Superior temporal gyrus (tissue), 1 donor: ENCODE measurements at regions not wholly inside any gene's neighbourhood (a gene's known extent, or its start where the extent isn't known, plus 50 kb on each side); places are given as distances from the start of the nearest gene placed in this dataset.

Experiments
- DNase-seq: peaks from one replicate; pipeline ENCODE4 v3.0.0-alpha.2; 2016; ENCODE audit errors: extremely low spot score

DNA sequence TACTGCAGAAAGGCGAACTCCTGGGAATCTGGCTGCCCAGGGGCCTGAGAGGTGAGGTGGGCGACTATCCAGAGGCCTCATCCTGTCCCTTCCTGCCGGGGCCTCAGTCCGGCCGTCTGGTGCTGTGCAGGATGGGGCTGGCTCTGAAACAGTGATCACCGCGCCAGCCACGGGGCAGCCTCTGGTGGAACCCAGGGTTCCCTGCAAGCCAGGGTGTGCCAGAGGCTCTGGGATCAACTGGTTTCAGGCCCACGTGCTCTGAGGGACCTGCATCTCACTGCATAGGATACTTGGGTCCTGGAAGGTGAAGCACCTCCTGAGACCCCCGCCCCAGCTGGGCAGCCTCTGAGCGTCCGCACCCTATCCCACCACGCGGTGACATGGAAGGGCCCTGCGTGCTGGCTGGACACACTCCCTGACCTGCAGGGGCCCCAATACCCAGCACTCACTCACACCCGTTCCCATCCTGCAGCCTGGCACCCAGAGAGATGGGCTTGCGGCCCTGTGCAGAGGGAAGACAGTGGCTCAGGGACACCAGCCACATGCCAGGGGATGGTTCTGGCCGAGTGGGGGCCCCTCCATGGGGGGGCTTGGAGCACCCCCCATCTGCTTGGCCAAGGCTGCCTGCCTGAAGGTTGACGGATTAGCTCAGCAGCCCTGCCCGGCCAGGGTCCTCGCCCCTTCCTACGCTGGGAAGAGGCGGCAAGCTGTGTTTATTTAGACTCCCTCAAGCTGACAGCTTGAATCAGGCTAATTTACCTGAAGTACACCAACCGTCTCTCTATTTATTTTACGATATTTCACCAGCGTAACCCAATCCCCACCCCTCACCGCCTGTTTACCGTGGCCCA lies 64.3 kb upstream of the TTC34 start:
- DNase-seq = no peak

DNA sequence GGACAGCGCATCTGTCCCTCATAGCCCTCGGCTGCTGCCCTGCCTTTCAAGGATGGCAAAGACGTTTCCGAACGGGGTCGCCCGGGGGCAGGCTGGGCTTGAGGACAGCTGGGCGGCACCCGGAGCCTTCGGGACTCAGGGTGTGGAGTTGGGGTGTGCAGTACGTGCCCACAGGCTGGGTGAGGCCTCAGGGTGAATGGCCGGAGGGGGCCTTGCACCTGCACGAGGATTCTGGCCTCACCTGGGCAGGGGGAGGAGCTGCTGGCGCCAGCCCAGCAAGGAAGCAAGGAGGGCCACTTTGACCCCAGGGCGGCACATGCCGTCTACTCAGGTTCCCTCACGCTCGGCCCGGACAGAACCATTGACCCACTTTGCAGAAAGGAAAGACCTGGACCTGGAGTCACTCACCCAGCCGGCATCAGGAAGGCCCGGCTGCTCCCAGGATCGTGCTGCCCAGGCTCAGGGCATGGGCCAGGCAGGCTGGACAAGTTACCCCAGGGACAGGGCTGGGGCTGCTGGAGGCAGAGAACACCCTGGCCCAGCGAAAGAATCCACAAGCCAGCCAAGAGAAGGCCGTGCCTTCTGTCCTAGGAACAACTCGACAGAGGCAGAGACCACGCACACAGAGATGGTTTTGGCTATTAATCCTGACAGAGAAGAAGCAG lies 65.1 kb upstream of the TTC34 start:
- DNase-seq = no peak

DNA sequence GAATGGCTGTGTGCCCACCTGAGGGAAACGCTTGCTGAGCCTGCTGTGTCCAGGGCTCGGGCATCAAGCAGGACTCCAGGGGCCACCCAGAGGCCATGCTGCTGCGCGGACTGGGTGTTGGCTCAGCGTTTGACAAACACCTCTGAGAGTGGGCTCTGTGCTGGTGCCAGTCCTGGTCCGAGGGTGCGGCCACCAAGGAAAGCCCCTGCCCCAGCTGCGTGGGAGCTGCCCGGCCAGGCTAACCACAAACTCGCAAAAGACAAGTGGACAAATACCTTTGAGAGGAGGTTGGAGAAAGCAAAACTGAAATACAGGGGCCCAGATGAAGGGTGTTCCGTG lies 65.6 kb upstream of the TTC34 start:
- no peak for DNase-seq

DNA sequence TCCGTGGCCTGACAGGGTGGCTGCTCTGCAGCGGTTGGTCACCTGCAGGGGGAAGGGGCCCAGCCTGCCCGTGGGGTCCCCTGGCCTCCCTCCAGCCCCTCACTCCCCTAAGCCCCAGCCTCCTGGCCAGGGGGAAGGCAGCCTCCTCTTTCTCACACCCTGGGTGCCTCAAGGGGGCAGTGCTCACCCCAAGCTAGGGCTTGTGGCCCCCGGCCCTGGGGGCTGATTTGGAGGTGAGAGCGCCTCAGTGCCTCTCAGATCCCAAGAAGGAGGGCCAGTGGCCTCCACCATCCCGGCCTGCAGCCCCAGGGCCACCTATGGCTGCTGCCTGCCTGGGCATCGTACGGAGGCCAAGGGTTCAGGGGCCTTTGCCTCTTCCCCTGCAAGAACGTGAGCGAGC lies 66.4 kb upstream of the TTC34 start:
- DNase-seq = no peak

DNA sequence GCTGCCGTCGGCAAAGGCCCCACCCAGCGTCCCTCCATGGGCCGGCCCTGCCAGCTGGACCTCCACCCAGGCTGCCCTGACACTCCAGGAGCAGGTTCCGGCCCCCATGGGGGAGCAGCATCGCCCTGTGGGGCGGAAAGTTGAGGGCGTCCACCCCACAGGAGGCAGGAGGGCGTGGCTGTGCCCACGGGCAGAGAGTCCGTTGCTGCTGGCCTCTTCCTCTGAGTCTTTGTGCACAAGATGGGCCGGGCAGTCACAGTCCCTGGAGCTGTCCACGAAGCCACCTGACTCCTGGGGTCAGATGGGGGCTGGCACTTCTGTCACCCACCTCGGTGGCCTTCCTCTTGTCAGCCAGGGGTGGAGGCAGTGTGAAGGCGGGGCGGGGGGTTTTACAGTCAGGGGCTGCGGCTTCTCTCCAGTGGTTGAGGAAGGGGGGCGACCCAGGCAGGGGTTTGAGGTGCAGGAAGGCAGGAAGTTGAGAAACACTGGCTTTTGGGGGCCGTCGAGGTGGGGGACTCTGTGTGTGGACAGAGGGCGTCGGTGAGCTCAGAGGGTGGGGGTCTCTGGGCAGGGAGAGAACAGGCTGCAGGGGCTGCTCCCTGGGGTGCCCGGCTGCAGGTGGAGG lies 67.2 kb upstream of the TTC34 start:
- DNase-seq = no peak

DNA sequence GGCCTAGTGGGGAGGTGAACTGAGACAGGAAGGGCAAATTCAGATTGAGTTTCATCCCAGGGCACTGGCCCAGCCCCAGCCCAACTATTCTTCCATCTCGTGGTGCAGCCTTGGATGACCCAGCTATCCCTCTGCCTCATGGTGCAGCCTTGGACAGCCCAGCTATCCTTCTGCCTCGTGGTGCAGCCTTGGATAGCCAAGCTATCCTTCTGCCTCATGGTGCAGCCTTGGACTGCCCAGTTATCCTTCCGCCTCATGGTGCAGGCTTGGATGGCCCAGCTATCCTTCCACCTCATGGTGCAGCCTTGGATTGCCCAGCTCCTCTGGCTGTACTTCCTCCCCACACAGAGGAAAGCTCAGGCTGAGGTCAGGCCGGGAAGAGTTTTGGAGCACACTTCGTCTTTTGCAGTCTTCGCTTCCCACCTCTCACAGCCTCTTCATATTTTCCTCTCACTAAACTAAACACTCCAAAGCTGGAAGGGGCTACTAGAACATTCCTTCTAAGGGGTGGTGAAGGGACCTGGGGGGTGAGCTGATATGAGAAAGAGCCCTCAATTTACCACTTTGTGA lies 69.8 kb upstream of the TTC34 start:
- DNase-seq = no peak

DNA sequence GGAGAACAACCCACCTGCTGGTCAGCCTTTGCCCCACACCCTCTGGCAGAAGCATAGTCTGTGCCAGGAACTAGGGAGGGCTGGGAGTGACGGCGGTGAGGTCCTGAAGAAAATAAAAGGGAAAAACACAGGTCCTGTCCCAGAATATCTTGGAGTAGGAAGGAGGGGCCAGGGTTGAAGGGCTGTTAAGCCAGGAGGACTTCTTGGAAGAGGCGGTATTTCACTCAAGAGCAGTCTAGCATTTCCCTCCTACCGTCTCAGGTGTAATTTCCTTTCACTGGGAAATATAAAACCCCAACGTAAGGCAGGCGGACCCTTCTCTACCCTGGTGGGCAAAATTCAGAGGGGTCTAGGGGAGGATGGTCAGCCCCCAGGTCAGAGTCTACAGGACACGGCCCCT lies 72.7 kb upstream of the TTC34 start:
- DNase-seq = no peak

DNA sequence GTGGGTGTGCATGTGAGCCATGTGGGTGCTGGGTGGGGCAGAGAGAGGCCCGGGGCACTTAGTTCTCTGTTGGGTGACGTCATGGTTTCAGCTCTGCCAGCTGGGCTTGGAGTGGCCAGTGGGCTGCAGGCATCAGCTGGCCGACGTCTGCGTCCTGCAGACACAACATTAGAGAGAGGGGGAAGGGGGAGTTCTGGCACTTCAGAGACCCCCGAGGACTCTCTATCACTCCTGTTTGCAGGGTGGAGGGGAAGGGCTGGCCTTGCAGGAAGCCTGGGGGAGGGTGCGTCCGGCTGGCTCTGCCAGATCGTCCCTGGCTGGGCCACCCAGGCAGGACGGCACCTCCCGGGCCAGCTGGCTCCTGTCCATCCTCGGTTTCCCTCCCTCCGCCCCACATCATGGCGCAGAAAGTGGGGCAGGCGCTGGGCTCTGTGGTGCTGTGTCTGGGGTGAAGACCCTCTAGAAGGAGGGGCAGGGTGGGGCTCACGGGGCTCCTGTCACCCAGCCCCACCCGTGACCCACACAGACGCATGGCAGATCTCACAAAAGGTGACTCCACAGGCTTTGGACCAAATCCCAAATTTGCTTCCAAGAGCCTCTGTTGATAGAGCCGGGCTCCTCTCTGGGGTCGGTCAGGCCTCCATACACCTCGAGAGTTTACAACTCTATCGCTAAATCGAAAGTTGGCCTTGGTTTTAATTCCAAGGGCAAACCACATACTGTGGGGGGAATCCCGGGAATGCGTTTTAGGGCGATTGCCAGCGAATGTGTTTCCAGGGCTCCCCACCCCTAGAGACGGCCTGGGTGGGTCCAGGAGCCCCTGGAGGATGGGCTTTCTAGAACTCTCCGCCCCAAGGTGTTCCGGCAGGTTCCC lies 73.4 kb upstream of the TTC34 start:
- no peak for DNase-seq

DNA sequence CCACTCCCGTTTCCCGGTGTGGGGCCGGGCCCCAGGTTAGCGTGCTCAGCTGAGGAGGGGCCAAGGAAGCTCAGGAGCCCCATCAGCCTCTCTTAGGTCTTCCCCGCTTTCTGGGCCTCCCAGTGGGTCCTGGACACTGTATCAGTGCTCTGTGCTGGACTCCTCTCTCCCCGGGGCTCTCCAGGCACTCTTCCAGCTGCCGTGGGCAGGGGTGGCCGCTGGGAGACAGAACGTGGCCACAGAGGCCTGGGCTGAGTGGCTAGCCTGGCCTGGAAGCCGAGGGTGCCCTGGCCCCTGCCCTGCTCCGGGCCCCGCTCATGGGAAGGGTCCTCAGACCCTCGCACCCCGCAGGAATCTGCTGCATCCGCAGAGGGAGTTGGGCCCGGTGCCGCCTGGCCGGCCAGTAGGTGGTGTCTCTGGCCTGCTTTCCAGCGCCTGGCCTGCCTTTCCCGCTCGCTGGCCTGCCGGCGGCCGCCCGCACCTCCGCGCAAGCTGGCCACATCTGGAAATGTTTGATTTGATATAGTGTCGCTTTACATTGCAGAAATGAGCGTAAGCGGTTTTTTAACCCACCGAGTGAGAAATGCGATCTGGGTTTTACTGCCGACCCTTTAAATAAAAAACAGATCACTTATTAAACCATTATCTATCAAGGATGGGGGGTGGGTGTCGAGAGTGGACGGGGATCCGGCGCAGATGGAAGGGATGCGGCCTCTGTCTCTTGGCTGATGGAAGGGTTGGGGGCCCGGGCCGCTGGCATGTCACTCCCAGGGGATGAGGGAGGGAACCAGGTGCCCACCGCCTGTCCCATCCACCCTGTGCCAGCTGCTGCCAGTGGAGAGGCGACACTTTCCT lies 74.4 kb upstream of the TTC34 start:
- DNase-seq = peak; percentile 49

DNA sequence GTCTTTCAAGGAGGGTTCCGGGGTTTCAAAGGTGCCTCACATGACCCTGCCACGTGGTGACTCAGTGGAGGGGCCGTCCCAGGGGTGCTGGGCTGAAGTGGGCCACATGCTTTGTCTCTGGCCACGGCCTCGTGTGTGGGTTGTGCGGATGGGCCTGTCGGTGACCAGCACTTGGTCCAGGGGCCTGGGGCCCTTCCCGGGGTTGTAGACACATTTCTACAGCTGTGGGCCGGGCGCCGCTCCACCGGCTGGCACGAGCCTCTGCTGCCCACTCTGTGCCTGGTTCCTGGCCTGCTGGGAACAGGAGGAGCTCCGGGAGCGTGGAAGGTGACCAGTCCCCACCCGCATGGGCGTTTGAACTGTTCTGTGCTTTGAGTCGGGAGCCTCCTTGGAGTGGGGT lies 75.4 kb upstream of the TTC34 start:
- no peak for DNase-seq

DNA sequence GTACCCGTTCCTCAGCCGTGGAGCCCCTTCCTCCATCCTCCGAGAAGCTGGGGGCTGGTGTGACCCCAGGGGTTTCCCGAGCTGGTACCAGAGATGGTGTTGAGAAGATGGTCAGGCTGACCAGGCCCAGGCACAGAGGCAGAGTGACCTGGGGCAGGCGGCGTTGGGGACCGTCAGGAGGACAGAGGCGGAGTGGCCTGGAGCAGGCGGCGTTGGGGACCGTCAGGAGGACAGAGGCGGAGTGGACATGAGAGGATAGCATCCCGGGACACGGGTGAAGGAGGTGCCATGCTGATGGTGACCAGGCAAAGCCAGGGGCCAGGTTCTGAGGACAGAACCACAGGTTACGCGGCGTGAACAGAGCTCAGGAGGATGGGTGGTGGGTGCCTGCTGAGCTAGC lies 75.9 kb upstream of the TTC34 start:
- DNase-seq = no peak

DNA sequence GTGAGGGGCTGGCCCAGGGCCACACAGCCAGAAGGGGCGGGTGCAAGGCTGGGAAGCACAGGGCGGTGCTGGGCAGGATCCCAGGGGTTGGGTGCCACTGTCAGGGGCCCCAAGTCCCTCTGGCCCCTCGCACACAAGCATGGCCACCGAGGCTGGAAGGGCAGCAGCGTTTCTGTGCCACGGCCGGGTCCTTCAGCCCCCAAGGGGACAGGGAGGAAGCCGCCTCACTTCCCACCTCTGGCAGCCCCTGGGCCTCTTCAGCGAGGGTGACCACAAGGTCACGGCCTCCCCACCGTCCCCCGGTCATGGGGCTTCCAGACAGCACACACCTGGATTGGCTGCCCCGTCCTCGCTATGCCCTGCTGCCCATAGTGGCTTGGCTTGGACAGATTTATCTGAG lies 77.1 kb upstream of the TTC34 start:
- DNase-seq = no peak

DNA sequence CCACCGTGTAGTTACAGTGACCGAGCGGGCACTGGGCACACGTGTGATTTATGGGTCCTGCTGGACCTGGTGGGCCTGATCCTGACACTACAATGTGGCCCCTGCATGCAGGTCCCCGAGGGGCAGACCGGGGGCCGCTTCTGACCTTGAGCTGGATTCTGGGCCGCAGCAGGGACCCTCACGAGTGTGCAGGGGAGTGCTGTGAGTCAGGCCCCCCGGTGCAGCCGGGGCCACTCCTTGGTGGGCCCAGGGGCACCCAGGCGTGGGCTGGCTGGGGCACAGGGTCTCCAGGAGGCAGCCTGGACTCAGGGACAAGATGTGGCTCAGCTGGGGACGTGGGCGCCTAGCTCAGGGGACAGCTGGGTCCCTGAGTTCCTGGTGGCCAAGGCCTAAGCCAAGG lies 77.5 kb upstream of the TTC34 start:
- no peak for DNase-seq

DNA sequence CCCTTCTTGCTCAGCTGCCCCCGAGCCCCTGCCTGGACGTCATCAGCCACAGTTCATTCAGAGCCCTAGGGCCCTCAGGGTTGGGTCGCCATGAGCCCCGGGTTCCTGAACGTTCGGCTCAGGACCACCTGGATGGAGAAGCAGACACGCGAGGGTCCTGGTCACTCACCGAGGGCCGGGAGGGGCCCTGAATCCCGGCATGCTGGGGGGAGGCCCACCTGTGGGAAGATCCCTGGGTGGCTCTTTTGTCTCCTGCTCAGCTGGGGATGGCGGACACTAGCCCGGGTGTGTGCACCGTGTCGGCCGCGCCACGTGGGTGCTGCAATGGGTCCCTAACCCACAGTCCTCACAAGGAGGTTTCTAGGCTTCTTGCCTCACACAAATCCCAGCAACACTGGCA lies 78.1 kb upstream of the TTC34 start:
- DNase-seq = no peak

DNA sequence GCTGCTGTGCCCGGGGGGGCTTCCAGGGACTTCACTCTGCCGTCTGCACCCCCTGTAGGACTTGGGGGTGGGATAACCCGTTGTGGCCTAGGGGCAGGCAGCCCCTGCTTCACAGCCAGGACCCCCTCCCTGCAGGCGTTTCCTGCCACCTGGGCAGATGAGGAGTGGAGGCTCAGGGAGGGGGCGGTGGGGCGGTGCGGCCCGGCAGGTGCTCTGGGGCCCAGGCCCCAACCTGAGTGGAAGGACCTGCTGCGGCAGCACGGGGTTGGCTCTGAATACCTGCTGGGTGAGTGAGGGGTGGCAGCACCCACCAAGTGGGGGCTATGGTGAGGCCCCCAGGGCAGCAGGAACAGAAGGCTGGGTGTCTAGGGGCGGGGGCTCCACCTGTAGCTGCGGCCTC lies 78.6 kb upstream of the TTC34 start:
- no peak for DNase-seq

DNA sequence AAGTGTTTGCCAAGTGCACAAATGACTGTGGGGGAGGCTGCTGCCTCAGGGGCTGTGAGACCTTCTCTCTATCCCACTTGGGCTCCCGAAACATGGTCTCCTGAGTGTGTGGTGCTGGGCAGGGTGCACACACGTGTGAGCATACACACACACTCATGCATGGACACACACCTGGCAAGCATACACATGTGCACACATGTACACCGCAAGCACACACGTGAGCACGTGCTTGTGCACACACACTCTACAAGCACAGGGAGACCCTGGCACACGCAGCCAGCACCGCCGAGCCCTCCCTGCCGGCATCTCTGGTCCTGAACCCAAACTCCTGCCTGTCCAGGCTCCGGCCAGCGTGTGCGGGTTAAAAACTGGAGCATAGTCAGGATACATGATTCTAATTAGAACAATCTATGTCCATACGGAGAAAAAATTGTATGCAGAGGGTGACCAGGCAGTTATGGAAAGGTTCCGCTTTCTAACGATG lies 79.4 kb upstream of the TTC34 start:
- no peak for DNase-seq

DNA sequence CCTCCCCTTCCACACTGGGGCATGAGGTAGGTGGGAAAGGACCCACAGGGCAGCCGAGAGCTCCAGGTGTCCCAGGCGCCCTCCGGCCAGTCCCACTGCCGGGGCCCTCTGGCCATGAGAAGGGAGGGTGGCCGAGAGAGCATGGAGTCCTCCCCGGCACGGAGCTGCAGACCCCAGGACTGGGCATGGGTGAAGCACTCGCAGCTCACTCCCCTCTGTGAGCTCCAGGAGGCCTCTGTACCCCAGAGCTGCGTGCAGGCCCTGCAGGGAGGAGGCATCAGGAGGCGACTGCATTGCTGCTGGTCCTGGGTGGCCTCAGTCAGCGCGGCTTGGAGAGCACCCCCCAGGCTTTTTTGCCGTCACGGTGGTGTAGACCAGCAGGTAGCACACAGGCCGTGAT lies 80.1 kb upstream of the TTC34 start:
- no peak for DNase-seq

DNA sequence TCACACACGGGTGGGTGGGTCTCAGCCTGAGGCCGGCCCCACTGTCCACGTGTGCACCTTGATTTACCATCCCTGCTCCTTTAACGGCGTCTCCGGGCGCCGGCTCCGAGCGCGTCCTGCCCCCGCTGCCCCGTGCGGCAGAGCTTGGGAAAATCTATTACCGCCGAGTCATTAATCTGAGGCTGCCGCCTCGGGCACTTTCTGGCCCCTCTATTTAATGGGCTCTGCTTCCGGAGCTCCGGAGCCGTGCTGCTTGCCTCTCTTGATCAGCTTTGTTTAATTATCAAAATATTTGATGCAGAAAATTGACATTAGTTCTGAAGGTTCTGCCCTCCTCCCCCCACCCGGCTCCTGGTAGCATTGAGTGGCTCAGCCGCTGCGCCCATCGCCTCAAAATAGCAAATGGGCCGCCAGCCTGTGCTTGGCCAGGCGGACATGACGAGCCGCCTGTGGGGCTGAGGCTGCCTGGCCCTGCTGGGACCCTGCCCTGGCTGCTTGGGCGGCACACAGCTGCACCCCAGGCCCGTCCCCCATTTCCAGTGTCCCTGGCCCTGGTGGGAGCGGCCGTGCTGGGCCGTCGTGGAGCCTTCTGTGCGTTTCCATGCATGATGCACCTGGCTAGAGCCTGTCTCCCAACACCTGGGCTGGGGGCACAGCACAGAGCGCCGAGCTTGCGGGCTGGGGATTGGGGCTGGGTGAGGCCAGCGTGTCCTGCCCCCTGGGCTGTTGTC lies 81.6 kb upstream of the TTC34 start:
- no peak for DNase-seq

DNA sequence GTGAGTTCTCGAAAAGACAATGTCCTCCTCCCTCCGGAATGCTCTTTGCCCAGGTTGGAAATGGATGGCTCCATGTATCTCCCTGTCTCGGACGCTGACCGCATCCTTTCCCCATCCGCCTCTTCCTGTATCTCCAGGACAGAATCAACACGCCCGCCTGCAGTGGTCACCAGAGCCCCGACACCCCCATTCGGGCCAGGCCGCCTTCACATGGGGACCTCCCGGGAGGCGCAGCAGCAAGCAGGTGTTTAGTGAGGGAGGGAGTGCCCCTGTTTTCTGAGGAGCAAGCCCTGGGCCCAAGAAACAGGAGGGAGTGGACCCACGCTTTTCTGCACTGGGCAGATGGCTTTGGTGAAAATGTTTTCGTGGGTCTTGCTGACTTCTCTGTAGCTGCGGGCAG lies 83.5 kb upstream of the TTC34 start:
- DNase-seq = no peak

DNA sequence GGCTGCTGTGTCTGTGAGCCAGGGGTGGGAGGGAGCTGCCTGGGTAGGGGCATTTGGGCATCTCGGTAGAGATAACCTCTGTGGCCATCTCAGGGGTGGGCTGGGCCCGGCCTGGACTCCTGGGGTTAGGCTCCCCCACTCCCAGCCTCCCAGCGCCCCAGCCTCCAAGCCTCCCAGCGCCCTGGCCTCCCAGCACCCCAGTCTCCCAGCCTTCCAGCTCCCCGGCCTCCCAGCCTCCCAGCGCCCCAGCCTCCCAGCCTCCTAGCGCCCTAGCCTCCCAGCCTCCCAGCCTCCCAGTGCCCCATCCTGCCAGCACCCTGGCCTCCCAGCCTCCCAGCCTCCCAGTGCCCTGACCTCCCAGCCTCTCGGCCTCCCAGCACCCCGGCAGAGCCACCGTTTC lies 85.1 kb upstream of the TTC34 start:
- DNase-seq = no peak
